H9 (cell line): ENCODE measurements at regions not wholly inside any gene's neighbourhood (a gene's known extent, or its start where the extent isn't known, plus 50 kb on each side); places are given as distances from the start of the nearest gene placed in this dataset.

Experiments
- DNase-seq: peaks from one replicate; pipeline ENCODE4 v3.0.0-alpha.2; 2017
- H2AFZ ChIP-seq: one replicate; pipeline ENCODE4 v1.6.1; 2013; ENCODE audit warnings: mild to moderate bottlenecking, low read length, control low read depth, moderate library complexity
- H2AK5ac ChIP-seq: 2 replicates; pipeline ENCODE4 v1.6.1; 2013; ENCODE audit warnings: low read length, control low read depth, mixed read lengths; ENCODE audit not compliant: insufficient read length
- H2BK120ac ChIP-seq: one replicate; pipeline ENCODE4 v1.6.1; 2013; ENCODE audit warnings: low read depth, mild to moderate bottlenecking, low read length, control low read depth, inconsistent platforms; ENCODE audit not compliant: poor library complexity, severe bottlenecking
- H2BK12ac ChIP-seq: 2 replicates; pipeline ENCODE4 v1.6.1; 2013; ENCODE audit warnings: low read length, control low read depth, mixed read lengths, low read depth; ENCODE audit not compliant: insufficient read length
- H2BK15ac ChIP-seq: 2 replicates; pipeline ENCODE4 v1.6.1; 2013; ENCODE audit warnings: low read depth, low read length, control low read depth
- H2BK20ac ChIP-seq: one replicate; pipeline ENCODE4 v1.6.1; 2013; ENCODE audit warnings: low read depth, mild to moderate bottlenecking, low read length, control low read depth, inconsistent platforms; ENCODE audit not compliant: poor library complexity, severe bottlenecking
- H2BK5ac ChIP-seq: 2 replicates; pipeline ENCODE4 v1.6.1; 2013; ENCODE audit warnings: low read length, control low read depth, mixed read lengths; ENCODE audit not compliant: insufficient read length
- H3K14ac ChIP-seq: 2 replicates; pipeline ENCODE4 v1.6.1; 2013; ENCODE audit warnings: low read length, control low read depth; ENCODE audit not compliant: insufficient read depth
- H3K18ac ChIP-seq: 2 replicates; pipeline ENCODE4 v1.6.1; 2013; ENCODE audit warnings: low read depth, mild to moderate bottlenecking, mixed read lengths, low read length, control low read depth; ENCODE audit not compliant: insufficient read length
- H3K23ac ChIP-seq: 2 replicates; pipeline ENCODE4 v1.6.1; 2013; ENCODE audit warnings: low read length, control low read depth, mixed read lengths, low read depth; ENCODE audit not compliant: insufficient read length
- H3K23me2 ChIP-seq: 2 replicates; pipeline ENCODE4 v1.6.1; 2013; ENCODE audit warnings: low read depth, mild to moderate bottlenecking, mixed read lengths, low read length, control low read depth; ENCODE audit not compliant: insufficient read length, poor library complexity, severe bottlenecking
- H3K27ac ChIP-seq: 2 replicates; pipeline ENCODE4 v1.5.1; 2013; ENCODE audit warnings: low read length, control low read depth, mixed read lengths, low read depth; ENCODE audit not compliant: insufficient read length
- H3K27me3 ChIP-seq: 2 replicates; pipeline ENCODE4 v1.6.1; 2013; ENCODE audit warnings: low read length, control low read depth, inconsistent platforms; ENCODE audit not compliant: insufficient read depth
- H3K4ac ChIP-seq: 2 replicates; pipeline ENCODE4 v1.6.1; 2013; ENCODE audit warnings: low read depth, mild to moderate bottlenecking, control low read depth, inconsistent platforms, low read length, moderate library complexity
- H3K4me1 ChIP-seq: 2 replicates; pipeline ENCODE4 v1.6.1; 2013; ENCODE audit warnings: low read length, control low read depth, inconsistent platforms; ENCODE audit not compliant: insufficient read depth
- H3K4me2 ChIP-seq: 2 replicates; pipeline ENCODE4 v1.6.1; 2013; ENCODE audit warnings: low read length, control low read depth, mixed read lengths; ENCODE audit not compliant: insufficient read length, insufficient read depth
- H3K56ac ChIP-seq: 2 replicates; pipeline ENCODE4 v1.6.1; 2013; ENCODE audit warnings: low read depth, mild to moderate bottlenecking, mixed read lengths, low read length, control low read depth; ENCODE audit not compliant: insufficient read length
- H3K79me1 ChIP-seq: 2 replicates; pipeline ENCODE4 v1.6.1; 2013; ENCODE audit warnings: low read depth, mild to moderate bottlenecking, moderate library complexity, low read length, control low read depth, inconsistent platforms; ENCODE audit not compliant: insufficient read depth, poor library complexity, severe bottlenecking
- H3K79me2 ChIP-seq: 2 replicates; pipeline ENCODE4 v1.6.1; 2013; ENCODE audit warnings: low read length, control low read depth, inconsistent platforms; ENCODE audit not compliant: insufficient read depth
- H3K9ac ChIP-seq: 2 replicates; pipeline ENCODE4 v1.6.1; 2013; ENCODE audit warnings: low read length, control low read depth, mixed read lengths; ENCODE audit not compliant: insufficient read length; ENCODE audit errors: extremely low read depth
- H3K9me3 ChIP-seq: one replicate; pipeline ENCODE4 v1.6.1; 2013; ENCODE audit warnings: low read depth, low read length, inconsistent platforms; ENCODE audit not compliant: control insufficient read depth
- H3T11ph ChIP-seq: one replicate; pipeline ENCODE4 v1.6.1; 2013; ENCODE audit warnings: mild to moderate bottlenecking, low read length, control low read depth, inconsistent platforms
- H4K20me1 ChIP-seq: one replicate; pipeline ENCODE4 v1.6.1; 2013; ENCODE audit not compliant: control insufficient read depth, insufficient read length, insufficient read depth
- H4K5ac ChIP-seq: 2 replicates; pipeline ENCODE4 v1.6.1; 2013; ENCODE audit warnings: low read depth, mild to moderate bottlenecking, mixed read lengths, low read length, control low read depth; ENCODE audit not compliant: insufficient read length
- H4K8ac ChIP-seq: replicated peaks from 2 replicates; pipeline ENCODE4 v1.6.1; 2013; ENCODE audit warnings: low read length, control low read depth, mixed read lengths, low read depth; ENCODE audit not compliant: insufficient read length
- H4K91ac ChIP-seq: 2 replicates; pipeline ENCODE4 v1.6.1; 2013; ENCODE audit warnings: low read depth, mild to moderate bottlenecking, moderate library complexity, mixed read lengths, low read length, control low read depth; ENCODE audit not compliant: insufficient read length
- H3K27ac Mint-ChIP-seq, 3 experiments: 2 replicates in 2 of 3; 3 replicates in 1 of 3; pipeline ENCODE4 v1.8.0; 2020 to 2021; ENCODE audit warnings: mixed read lengths in 3 of 3, mild to moderate bottlenecking in 1 of 3, moderate library complexity in 1 of 3
- H3K27me3 Mint-ChIP-seq: 2 replicates; pipeline ENCODE4 v1.8.0; 2021; ENCODE audit warnings: low read depth, mild to moderate bottlenecking, moderate library complexity, mixed read lengths
- H3K36me3 Mint-ChIP-seq, 3 experiments: 2 replicates in 2 of 3; 3 replicates in 1 of 3; pipeline ENCODE4 v1.8.0; 2020 to 2021; ENCODE audit warnings: low read depth in 3 of 3, mixed read lengths in 3 of 3; ENCODE audit not compliant: insufficient read depth in 1 of 3
- H3K4me1 Mint-ChIP-seq, 2 experiments: 2 replicates each; pipeline ENCODE4 v1.8.0; 2020; ENCODE audit warnings: mixed read lengths in 2 of 2
- H3K4me3 Mint-ChIP-seq, 2 experiments: 2 replicates in 1 of 2; 3 replicates in 1 of 2; pipeline ENCODE4 v1.8.0; 2020 to 2021; ENCODE audit warnings: mild to moderate bottlenecking in 2 of 2, mixed read lengths in 2 of 2, moderate library complexity in 1 of 2
- H3K9me3 Mint-ChIP-seq, 2 experiments: 2 replicates in 1 of 2; 3 replicates in 1 of 2; pipeline ENCODE4 v1.8.0; 2020; ENCODE audit warnings: mild to moderate bottlenecking in 2 of 2, mixed read lengths in 2 of 2, moderate library complexity in 1 of 2
- WGBS: extraction: QIAGEN DNeasy Blood & Tissue Kit; methylation state at CpG from one replicate; pipeline ENCODE4 v1.1.7; 2013; ENCODE audit warnings: missing lambda C conversion rate, low lambda C conversion rate, mixed read lengths; ENCODE audit not compliant: insufficient read length; ENCODE audit errors: extremely low coverage; 5-methylcytosine and 5-hydroxymethylcytosine counted together
- TF ChIP-seq, protein P1 (sequence below): fragments of 200-600 bp; sonication (generic); conservative IDR thresholded peaks from 3 replicates; pipeline ENCODE4 v1.8.0; 2021; ENCODE audit warnings: antibody characterized with exemption, mild to moderate bottlenecking

DNA sequence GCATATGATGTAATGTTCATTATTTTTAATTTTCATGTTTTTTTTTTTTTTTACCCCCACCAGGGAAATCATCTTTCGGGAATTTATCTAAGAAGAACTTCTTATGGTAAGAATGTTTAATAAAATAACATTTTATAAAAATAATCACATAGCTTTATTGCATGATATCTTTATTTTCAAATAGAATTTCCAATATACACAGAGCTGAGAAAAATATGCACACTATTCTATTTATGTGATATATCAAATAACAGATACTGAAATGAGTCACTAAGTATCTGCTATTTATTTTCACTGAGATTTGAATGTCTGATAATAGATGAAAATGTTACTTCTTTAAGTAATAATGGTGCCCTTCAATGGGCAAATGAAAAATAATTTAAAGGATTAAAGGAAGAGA lies 1217.3 kb downstream of the MAT2B start:
- H3T11ph ChIP-seq, result no peak overlapping the region
- WGBS, result no CpG with 5 or more reads among the region's 1 CpG
- no peak overlapping the region for H3K18ac ChIP-seq
- H3K79me2 ChIP-seq, result no peaks in the 10 kb centered on the region
- H2AFZ ChIP-seq, result no peak overlapping the region
- Mint-ChIP-seq H3K9me3 (no peaks in the 10 kb centered on the region), H3K4me1 (no peaks in the 10 kb centered on the region), H3K27ac (no peak overlapping the region), H3K4me3 (no peak overlapping the region), H3K27me3 (no peaks in the 10 kb centered on the region), H3K36me3 (no peaks in the 10 kb centered on the region)
- H4K20me1 ChIP-seq, result no peaks in the 10 kb centered on the region
- TF ChIP-seq, protein P1, sequence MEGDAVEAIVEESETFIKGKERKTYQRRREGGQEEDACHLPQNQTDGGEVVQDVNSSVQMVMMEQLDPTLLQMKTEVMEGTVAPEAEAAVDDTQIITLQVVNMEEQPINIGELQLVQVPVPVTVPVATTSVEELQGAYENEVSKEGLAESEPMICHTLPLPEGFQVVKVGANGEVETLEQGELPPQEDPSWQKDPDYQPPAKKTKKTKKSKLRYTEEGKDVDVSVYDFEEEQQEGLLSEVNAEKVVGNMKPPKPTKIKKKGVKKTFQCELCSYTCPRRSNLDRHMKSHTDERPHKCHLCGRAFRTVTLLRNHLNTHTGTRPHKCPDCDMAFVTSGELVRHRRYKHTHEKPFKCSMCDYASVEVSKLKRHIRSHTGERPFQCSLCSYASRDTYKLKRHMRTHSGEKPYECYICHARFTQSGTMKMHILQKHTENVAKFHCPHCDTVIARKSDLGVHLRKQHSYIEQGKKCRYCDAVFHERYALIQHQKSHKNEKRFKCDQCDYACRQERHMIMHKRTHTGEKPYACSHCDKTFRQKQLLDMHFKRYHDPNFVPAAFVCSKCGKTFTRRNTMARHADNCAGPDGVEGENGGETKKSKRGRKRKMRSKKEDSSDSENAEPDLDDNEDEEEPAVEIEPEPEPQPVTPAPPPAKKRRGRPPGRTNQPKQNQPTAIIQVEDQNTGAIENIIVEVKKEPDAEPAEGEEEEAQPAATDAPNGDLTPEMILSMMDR, result no peak
- no peak overlapping the region for H4K91ac ChIP-seq
- H3K4ac ChIP-seq, result no peak overlapping the region
- H2AK5ac ChIP-seq, result no peak overlapping the region
- H2BK20ac ChIP-seq, result no peak overlapping the region
- H3K9me3 ChIP-seq, result no peaks in the 10 kb centered on the region
- no peak overlapping the region for H3K56ac ChIP-seq
- no peak overlapping the region for H3K23ac ChIP-seq
- no peaks in the 10 kb centered on the region for H3K23me2 ChIP-seq
- no peaks in the 10 kb centered on the region for H3K79me1 ChIP-seq
- H3K27me3 ChIP-seq, result no peaks in the 10 kb centered on the region
- no peak overlapping the region for H3K27ac ChIP-seq
- H2BK120ac ChIP-seq, result no peak overlapping the region
- H3K4me2 ChIP-seq, result no peak overlapping the region
- H2BK5ac ChIP-seq, result no peak overlapping the region
- no peak for DNase-seq
- no peak overlapping the region for H4K8ac ChIP-seq
- H2BK15ac ChIP-seq, result no peak overlapping the region
- no peak overlapping the region for H3K14ac ChIP-seq
- H3K4me1 ChIP-seq, result no peaks in the 10 kb centered on the region
- no peak overlapping the region for H2BK12ac ChIP-seq
- H3K9ac ChIP-seq, result no peak overlapping the region
- no peak overlapping the region for H4K5ac ChIP-seq
